ENCODE measurements at regions not wholly inside any gene's neighbourhood (a gene's known extent, or its start where the extent isn't known, plus 50 kb on each side); places are given as distances from the start of the nearest gene placed in this dataset.

DNA sequence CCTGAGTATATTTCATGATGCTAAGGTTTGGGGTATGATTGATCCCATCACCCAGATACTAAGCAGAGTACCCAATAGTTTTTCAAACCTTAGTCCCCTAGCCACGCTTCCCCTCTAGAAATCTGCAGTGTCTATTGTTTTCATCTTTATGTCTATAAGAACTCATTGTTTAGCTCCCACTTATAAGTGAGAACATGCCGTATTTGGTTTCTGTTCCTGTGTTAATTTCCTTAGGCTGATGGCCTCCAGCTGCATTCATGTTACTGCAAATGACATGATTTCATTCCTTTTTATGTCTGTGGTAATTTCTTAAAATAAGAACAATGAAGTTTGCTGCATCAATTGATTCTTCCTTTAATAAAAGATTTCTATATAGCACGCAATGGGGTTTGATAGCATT lies 301.3 kb downstream of the PLPP3 start:
- Mint-ChIP-seq H3K9me3 (no peaks in the 10 kb centered on the region), H3K4me3 (ENCODE audit: low read depth) (no peak overlapping the region), H3K27ac (no peak overlapping the region), H3K27me3 (ENCODE audit: low read depth) (no peaks in the 10 kb centered on the region), H3K4me1 (ENCODE audit: low read depth) (no peaks in the 10 kb centered on the region), H3K36me3 (ENCODE audit: low read depth) (no peaks in the 10 kb centered on the region)
- DNase-seq (ENCODE audit: low spot score): no peak
- intact Hi-C loops (cut with micrococcal nuclease): no loop called here

DNA sequence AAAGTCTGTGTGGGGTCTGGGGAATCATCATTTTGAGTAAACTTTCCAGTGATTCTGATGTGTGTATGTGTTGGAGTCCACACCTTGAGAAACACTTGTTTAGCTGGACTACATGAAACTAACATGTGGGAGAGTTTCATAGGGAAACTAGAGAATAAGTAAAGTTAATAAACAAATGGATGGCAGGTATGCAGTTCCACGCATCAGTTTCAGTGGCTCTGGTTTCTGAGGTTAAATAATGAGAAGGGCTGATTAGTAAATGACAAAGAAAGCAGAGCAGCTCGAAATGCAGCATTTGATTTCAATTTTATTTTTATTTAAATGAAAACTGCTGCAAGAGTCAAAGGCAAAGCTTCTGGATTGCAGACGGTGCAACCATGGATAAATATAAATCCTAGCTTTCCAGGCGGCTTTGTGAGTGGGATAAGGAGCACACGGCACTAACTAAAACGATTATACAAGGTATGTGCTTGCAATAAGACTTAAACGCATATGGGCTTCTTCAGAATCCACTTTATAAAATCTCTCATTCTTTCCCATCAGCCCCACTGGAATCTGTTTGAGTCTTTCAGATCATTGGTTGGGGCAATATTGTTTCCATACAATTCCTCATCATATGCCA lies 310.7 kb downstream of the PLPP3 start:
- Mint-ChIP-seq H3K36me3 (ENCODE audit: low read depth) (no peaks in the 10 kb centered on the region), H3K27me3 (ENCODE audit: low read depth) (no peaks in the 10 kb centered on the region), H3K4me3 (ENCODE audit: low read depth) (no peak overlapping the region), H3K27ac (no peak overlapping the region), H3K4me1 (ENCODE audit: low read depth) (no peaks in the 10 kb centered on the region), H3K9me3 (no peaks in the 10 kb centered on the region)
- no peak for DNase-seq (ENCODE audit: low spot score)
- intact Hi-C loops (cut with micrococcal nuclease): no loop called here

DNA sequence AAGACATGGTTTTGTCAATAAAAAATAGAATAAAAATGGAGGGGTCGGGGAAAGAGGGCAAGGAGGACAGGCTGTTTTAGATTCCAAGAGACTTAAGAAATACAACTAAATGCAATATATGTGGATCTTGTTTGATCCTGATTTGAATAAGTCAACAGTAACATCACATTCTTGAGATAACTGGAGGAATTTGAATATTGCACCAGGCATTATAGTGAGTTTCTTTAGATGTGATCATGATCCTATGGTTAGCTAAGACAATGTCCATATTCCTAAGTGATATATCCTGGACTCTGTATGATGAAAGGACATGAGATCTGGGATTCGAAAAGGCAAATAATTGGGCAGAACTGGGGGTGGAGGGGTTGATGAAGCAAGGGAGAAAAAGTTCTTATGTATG lies 311.8 kb downstream of the PLPP3 start:
- H3K4me3 Mint-ChIP-seq (ENCODE audit: low read depth): no peak overlapping the region
- intact Hi-C loops (cut with micrococcal nuclease): no loop called here
- DNase-seq (ENCODE audit: low spot score): no peak
- H3K27ac Mint-ChIP-seq: no peak overlapping the region
- no peaks in the 10 kb centered on the region for H3K4me1 Mint-ChIP-seq (ENCODE audit: low read depth)
- H3K27me3 Mint-ChIP-seq (ENCODE audit: low read depth): no peaks in the 10 kb centered on the region
- H3K36me3 Mint-ChIP-seq (ENCODE audit: low read depth): no peaks in the 10 kb centered on the region
- H3K9me3 Mint-ChIP-seq: no peaks in the 10 kb centered on the region

DNA sequence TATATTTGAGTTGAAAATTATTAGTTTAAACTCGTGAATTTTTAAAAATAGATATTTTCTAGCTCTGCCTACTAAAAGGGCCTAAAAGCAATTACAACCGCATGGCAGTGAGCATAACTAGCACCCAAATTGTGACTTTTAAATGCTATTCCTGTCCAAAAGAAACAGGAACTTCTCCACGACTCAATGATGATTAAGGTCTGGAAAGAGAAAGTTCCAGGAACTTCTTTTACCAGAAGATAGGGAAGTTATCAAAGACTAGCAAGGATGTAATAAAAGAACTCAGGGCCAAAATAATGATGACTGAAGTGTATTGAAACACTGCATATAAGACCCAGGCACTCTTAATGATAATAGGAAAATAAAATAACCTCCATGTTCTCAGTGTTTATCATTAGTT lies 313.0 kb downstream of the PLPP3 start:
- H3K4me1 Mint-ChIP-seq (ENCODE audit: low read depth): no peaks in the 10 kb centered on the region
- no peaks in the 10 kb centered on the region for H3K36me3 Mint-ChIP-seq (ENCODE audit: low read depth)
- no peak overlapping the region for H3K27ac Mint-ChIP-seq
- DNase-seq (ENCODE audit: low spot score): no peak
- intact Hi-C loops (cut with micrococcal nuclease): no loop called here
- no peaks in the 10 kb centered on the region for H3K27me3 Mint-ChIP-seq (ENCODE audit: low read depth)
- no peak overlapping the region for H3K4me3 Mint-ChIP-seq (ENCODE audit: low read depth)
- H3K9me3 Mint-ChIP-seq: no peaks in the 10 kb centered on the region

DNA sequence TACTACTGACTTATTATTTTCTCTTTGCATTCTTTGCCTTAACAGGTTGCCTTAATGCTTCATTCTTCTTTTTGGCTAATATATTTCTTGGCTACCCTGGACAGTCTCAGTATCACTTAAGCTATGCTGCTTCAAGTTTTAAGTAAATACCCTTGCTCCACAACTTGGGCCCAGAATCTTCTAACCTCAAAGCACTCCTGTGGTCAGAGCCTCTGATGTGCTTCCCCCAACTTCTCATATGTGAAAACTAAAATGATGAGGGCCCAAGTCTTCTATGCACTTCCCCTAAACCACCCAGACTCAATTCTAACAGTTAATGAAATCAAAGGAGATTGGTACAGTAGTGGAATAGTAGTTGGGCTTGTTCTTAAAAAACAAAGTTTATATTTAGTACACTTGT lies 314.1 kb downstream of the PLPP3 start:
- no peaks in the 10 kb centered on the region for H3K4me1 Mint-ChIP-seq (ENCODE audit: low read depth)
- no peak overlapping the region for H3K27ac Mint-ChIP-seq
- H3K9me3 Mint-ChIP-seq: no peaks in the 10 kb centered on the region
- no peaks in the 10 kb centered on the region for H3K36me3 Mint-ChIP-seq (ENCODE audit: low read depth)
- intact Hi-C loops (cut with micrococcal nuclease): no loop called here
- DNase-seq (ENCODE audit: low spot score): no peak
- H3K27me3 Mint-ChIP-seq (ENCODE audit: low read depth): no peaks in the 10 kb centered on the region
- no peak overlapping the region for H3K4me3 Mint-ChIP-seq (ENCODE audit: low read depth)

DNA sequence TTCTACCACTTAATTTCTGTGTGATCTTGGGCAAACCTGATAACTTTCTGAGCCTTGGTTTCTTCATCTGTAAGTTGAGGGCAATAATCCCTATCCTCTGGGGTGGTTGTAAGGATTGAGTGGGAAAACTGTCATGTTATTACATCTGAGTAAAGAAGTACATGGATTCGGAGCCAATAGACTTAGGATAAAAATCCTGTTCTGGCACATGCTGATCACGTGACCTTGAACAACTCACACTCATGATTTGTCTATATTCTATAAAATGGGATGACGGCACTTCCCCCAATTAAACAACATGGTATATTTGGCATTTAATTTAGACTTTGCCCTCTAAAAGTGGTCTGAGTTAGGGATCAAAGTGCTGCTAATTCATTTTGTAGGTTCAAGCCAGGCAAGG lies 315.5 kb downstream of the PLPP3 start:
- Mint-ChIP-seq H3K36me3 (ENCODE audit: low read depth) (no peaks in the 10 kb centered on the region), H3K4me1 (ENCODE audit: low read depth) (no peaks in the 10 kb centered on the region), H3K9me3 (no peaks in the 10 kb centered on the region), H3K4me3 (ENCODE audit: low read depth) (no peak overlapping the region), H3K27ac (no peak overlapping the region), H3K27me3 (ENCODE audit: low read depth) (no peaks in the 10 kb centered on the region)
- DNase-seq (ENCODE audit: low spot score): no peak
- intact Hi-C loops (cut with micrococcal nuclease): no loop called here

DNA sequence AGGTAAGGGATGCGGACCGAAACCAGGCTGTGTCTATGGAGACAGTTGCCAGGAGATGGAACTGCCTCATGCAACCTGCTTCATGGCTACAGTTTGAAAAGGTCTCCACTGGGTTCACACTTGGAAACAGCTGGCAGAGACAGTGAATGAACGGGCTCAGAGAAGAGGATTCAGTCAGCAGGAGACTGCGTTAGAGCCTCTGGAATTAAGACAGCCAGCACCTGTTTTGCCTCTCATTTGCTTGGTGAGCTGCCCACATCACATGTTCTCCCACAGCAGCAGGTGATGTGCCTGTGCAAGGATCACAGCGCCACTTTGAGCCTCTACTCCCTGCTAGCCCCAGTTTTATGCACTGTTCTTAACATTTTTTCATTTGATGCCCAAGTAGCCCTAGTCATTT lies 321.0 kb downstream of the PLPP3 start:
- Mint-ChIP-seq H3K27ac (no peak overlapping the region), H3K36me3 (ENCODE audit: low read depth) (no peaks in the 10 kb centered on the region), H3K4me1 (ENCODE audit: low read depth) (no peaks in the 10 kb centered on the region), H3K27me3 (ENCODE audit: low read depth) (no peaks in the 10 kb centered on the region), H3K4me3 (ENCODE audit: low read depth) (no peak overlapping the region), H3K9me3 (no peaks in the 10 kb centered on the region)
- no peak for DNase-seq (ENCODE audit: low spot score)
- intact Hi-C loops (cut with micrococcal nuclease): no loop called here

DNA sequence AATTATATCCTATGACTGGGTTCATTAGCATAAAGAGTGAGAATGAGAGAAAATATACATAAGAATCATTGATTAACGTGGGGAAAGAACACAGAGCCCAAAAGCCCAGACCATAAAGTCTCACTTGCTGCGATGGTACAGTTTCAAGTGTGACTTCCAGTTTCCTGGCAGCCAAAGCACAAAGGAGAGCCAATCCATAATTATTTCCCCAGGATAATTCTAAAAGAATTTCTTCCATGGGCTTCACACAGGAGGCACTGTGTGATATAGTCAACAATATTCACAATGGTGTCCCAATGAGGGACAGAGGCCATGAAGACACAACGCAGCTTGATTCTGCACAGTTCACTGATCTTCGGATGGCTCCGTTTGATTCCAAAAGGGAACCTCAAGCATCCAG lies 321.6 kb downstream of the PLPP3 start:
- Mint-ChIP-seq H3K27me3 (ENCODE audit: low read depth) (no peaks in the 10 kb centered on the region), H3K4me3 (ENCODE audit: low read depth) (no peak overlapping the region), H3K9me3 (no peaks in the 10 kb centered on the region), H3K36me3 (ENCODE audit: low read depth) (no peaks in the 10 kb centered on the region), H3K27ac (no peak overlapping the region), H3K4me1 (ENCODE audit: low read depth) (no peaks in the 10 kb centered on the region)
- DNase-seq (ENCODE audit: low spot score): no peak
- intact Hi-C loops (cut with micrococcal nuclease): no loop called here

DNA sequence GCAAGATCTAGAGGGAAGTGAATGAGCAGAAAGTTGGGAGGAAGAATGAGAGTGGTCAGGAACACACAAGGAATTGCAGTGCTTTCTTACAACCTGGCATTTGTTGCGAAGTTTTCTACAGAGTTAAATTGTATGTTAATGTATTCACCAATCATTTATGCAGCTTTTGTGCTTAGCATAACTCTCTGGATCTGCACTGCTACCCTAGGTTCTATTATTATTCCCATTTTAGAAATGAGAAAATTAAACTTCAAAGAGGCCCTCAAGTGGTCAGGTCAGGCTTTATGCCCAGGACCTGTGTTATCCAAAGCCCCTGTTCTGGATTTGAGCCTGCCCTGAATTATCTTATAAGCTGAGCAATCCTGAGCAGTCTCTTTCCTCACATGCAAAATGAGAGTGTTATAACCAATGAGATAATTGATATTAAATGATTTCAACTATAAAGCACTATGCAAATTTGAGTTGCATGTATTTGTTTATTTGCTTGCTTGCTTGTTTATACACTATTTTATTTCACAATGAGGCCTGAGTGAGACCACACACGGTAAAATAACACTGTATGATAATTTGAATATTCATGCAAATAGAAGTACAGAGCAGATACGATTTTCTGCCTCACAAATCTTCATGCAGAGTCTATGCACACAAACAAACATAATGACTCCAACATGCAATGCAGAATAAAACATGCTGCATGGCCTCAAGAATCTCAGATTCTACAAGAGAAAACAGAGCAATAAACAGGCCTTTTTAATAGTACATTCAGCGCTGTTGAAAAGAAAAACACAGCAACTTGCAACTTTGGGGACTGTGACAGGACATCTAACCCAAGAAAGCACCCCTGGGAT lies 323.0 kb downstream of the PLPP3 start:
- no peaks in the 10 kb centered on the region for H3K27me3 Mint-ChIP-seq (ENCODE audit: low read depth)
- H3K4me3 Mint-ChIP-seq (ENCODE audit: low read depth): no peak overlapping the region
- no peak overlapping the region for H3K27ac Mint-ChIP-seq
- intact Hi-C loops (cut with micrococcal nuclease): no loop called here
- no peak for DNase-seq (ENCODE audit: low spot score)
- no peaks in the 10 kb centered on the region for H3K4me1 Mint-ChIP-seq (ENCODE audit: low read depth)
- no peaks in the 10 kb centered on the region for H3K36me3 Mint-ChIP-seq (ENCODE audit: low read depth)
- H3K9me3 Mint-ChIP-seq: no peaks in the 10 kb centered on the region

DNA sequence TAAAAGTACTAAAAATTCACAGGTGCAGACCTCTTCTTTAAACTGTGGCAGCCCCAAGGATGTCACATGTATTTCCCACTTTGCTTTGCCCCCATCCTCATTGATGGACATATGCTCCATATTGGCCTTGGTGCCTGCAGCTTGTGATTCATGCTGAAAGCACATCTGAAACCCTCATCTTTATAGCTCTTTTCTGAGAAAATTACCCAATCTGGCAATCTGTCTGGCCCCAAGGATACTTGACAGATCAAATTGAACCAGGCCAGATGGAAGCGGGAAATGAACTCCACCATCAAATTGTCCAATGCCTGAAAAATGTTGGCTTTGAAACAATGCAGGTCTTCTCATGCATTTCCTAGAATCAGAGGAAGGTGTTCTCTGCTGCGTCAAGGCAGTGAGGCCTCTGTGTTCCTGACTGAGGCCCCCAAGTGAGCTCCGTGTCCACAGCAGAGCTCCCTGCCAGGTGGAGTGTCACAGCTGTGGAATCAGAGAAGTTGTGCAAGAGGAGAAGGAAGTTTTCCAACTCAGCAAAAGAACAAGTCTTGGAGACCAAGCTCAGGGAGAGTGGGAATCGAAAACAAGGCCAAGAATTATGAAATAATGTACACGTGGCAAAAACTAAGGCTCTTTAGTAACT lies 323.7 kb downstream of the PLPP3 start:
- Mint-ChIP-seq H3K27me3 (ENCODE audit: low read depth) (no peaks in the 10 kb centered on the region), H3K27ac (no peak overlapping the region), H3K36me3 (ENCODE audit: low read depth) (no peaks in the 10 kb centered on the region), H3K4me1 (ENCODE audit: low read depth) (no peaks in the 10 kb centered on the region), H3K9me3 (no peaks in the 10 kb centered on the region), H3K4me3 (ENCODE audit: low read depth) (no peak overlapping the region)
- no peak for DNase-seq (ENCODE audit: low spot score)
- intact Hi-C loops (cut with micrococcal nuclease): no loop called here

DNA sequence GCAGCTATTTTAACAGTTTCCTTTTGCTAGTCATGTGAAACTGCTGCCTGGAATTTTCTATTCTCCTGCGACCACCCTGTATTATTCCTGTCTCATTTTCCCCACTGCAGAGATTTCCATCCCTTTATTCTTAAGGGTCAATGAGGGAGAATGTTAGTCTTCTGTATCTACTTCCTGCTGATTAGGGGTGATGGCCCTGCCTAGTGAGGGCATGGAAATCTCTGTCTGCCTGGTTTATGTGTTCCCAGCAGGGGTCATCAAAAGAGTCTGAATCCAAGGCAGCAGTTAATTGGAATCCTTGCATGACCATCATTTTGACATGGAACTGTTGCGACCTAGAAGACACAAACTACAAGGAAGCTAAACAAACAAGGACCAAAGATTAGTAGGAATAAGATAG lies 325.2 kb downstream of the PLPP3 start:
- Mint-ChIP-seq H3K4me1 (ENCODE audit: low read depth) (no peaks in the 10 kb centered on the region), H3K27ac (no peak overlapping the region), H3K36me3 (ENCODE audit: low read depth) (no peaks in the 10 kb centered on the region), H3K4me3 (ENCODE audit: low read depth) (no peak overlapping the region), H3K9me3 (no peaks in the 10 kb centered on the region), H3K27me3 (ENCODE audit: low read depth) (no peaks in the 10 kb centered on the region)
- intact Hi-C loops (cut with micrococcal nuclease): no loop called here
- no peak for DNase-seq (ENCODE audit: low spot score)

DNA sequence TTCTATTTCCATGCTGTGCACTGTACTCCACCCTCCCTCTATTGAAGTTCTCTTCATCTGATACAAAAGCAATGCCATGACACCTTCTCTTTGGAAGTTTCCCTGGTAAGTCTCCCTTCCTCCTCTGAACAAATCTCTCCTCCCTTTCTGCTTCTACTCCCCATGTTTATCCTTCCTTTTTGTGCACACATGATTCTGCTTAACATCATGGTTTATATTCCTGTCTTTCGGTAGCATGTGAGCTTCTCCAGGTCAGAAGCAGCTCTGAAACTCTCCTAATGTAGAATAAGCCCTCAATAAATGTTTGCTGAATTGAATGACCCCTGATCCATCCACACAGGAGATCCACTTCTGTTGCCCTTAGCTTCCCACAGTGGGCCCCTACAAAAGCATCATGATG lies 328.6 kb downstream of the PLPP3 start:
- Mint-ChIP-seq H3K27ac (no peak overlapping the region), H3K4me1 (ENCODE audit: low read depth) (no peaks in the 10 kb centered on the region), H3K9me3 (no peaks in the 10 kb centered on the region), H3K36me3 (ENCODE audit: low read depth) (no peaks in the 10 kb centered on the region), H3K27me3 (ENCODE audit: low read depth) (no peaks in the 10 kb centered on the region), H3K4me3 (ENCODE audit: low read depth) (no peak overlapping the region)
- DNase-seq (ENCODE audit: low spot score): no peak
- intact Hi-C loops (cut with micrococcal nuclease): no loop called here

DNA sequence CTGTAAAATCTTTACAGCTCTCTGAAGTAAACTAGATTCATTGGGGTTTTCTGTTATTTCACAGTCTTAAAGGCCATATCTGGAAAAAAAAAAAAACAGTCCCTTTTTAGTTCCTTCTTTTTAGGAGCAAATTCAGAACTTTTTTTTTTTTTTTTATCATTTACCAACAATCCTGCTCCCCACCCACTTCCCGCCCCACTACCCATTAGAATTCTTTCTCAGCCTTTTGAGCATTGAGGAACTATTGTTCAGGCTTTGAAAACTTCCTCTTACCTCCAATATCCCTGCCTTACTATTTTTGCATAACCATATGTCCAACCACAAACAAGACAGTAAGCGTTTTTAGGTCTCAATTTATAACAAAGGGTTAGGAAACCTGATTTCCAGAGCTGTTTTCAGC lies 330.1 kb downstream of the PLPP3 start:
- Mint-ChIP-seq H3K9me3 (no peaks in the 10 kb centered on the region), H3K36me3 (ENCODE audit: low read depth) (no peaks in the 10 kb centered on the region), H3K4me1 (ENCODE audit: low read depth) (no peaks in the 10 kb centered on the region), H3K27me3 (ENCODE audit: low read depth) (no peaks in the 10 kb centered on the region), H3K4me3 (ENCODE audit: low read depth) (no peak overlapping the region), H3K27ac (no peak overlapping the region)
- no peak for DNase-seq (ENCODE audit: low spot score)
- intact Hi-C loops (cut with micrococcal nuclease): no loop called here
